ENCODE measurements at regions not wholly inside any gene's neighbourhood (a gene's known extent, or its start where the extent isn't known, plus 50 kb on each side); places are given as distances from the start of the nearest gene placed in this dataset.

GRCh38 chr2:3927031-3927430 lies 223.7 kb downstream of the DCDC2C start:
- Histone ChIP-seq H3K4me2 (ENCODE audit: low read depth, low read length) (no peak overlapping the region), H3K9me3 (ENCODE audit: low read length) (no peaks in the 10 kb centered on the region), H3K4me3 (replicated peaks in 1 of 3; ENCODE audit: insufficient read depth in 1 of 3, low read depth in 2 of 3, low read length in 3 of 3) (no peak overlapping the region), H3K36me3 (replicated peaks in 1 of 2; ENCODE audit: control insufficient read depth in 1 of 2, insufficient read depth in 2 of 2, low read length in 2 of 2) (no peaks in the 10 kb centered on the region), H3K27ac (ENCODE audit: extremely low read length, insufficient read depth, low read length) (no peak overlapping the region), H3K27me3 (ENCODE audit: control insufficient read depth in 1 of 2, insufficient read depth in 2 of 2, low read length in 2 of 2) (peaks cover 0 to 19% of the 10 kb centered on the region in 2 experiments; a peak in 2 of 5 replicates), H2AFZ (ENCODE audit: low read length) (no peak overlapping the region), H3K4me1 (ENCODE audit: insufficient read depth, low read length) (no peaks in the 10 kb centered on the region), H3K79me2 (ENCODE audit: insufficient read depth, low read length) (no peaks in the 10 kb centered on the region), H4K20me1 (ENCODE audit: insufficient read depth, low read length) (no peaks in the 10 kb centered on the region), H3K9ac (ENCODE audit: insufficient read depth, low read depth, low read length) (no peak overlapping the region)
- 10% methylated on average over 5 of the region's 5 CpGs for WGBS (ENCODE audit: low lambda C conversion rate)
- ChIA-PET POLR2A (no interaction called here), CTCF (ENCODE audit: low intra/inter-chr PET ratio, low total read pairs) (no interaction called here)
- in situ Hi-C loops (cut with HindIII; ENCODE audit: extremely low pct_ligation_motif_present, low pct_unique_long_range_greater_than_20kb) = no loop called here
- no TSS peak for BruUV-seq (replicated peaks)
- DNase-seq (ENCODE audit: low spot score) (no peak), ATAC-seq (no peak), FAIRE-seq (no peak)
- intact Hi-C loops (cut with micrococcal nuclease; ENCODE audit: unreplicated experiment) = no loop called here
- TF ChIP-seq, protein P1, sequence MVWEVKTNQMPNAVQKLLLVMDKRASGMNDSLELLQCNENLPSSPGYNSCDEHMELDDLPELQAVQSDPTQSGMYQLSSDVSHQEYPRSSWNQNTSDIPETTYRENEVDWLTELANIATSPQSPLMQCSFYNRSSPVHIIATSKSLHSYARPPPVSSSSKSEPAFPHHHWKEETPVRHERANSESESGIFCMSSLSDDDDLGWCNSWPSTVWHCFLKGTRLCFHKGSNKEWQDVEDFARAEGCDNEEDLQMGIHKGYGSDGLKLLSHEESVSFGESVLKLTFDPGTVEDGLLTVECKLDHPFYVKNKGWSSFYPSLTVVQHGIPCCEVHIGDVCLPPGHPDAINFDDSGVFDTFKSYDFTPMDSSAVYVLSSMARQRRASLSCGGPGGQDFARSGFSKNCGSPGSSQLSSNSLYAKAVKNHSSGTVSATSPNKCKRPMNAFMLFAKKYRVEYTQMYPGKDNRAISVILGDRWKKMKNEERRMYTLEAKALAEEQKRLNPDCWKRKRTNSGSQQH (CRISPR knock-in tag; IDR thresholded peaks at IDR 0.05; ENCODE audit: low read depth) = no peak
- TF ChIP-seq GATAD2A (CRISPR knock-in tag; IDR thresholded peaks at IDR 0.05) (no peak), MYNN (CRISPR knock-in tag; IDR thresholded peaks at IDR 0.05; ENCODE audit: low read depth) (no peak), ZHX2 (IDR thresholded peaks at IDR 0.05; ENCODE audit: low read depth) (no peak), ZHX2 (CRISPR knock-in tag; IDR thresholded peaks at IDR 0.05; ENCODE audit: borderline replicate concordance) (no peak), HNRNPH1 (optimal IDR thresholded peaks at IDR 0.05; ENCODE audit: low read depth, low read length) (no peak), ATF7 (IDR thresholded peaks at IDR 0.05) (no peak), ATF7 (CRISPR knock-in tag; IDR thresholded peaks at IDR 0.05) (no peak), ZNF335 (CRISPR knock-in tag; IDR thresholded peaks at IDR 0.05) (no peak), MTA3 (CRISPR knock-in tag; IDR thresholded peaks at IDR 0.05) (no peak), RAD51 (IDR thresholded peaks at IDR 0.05; ENCODE audit: borderline replicate concordance) (no peak)
- TF ChIP-seq, protein P2, sequence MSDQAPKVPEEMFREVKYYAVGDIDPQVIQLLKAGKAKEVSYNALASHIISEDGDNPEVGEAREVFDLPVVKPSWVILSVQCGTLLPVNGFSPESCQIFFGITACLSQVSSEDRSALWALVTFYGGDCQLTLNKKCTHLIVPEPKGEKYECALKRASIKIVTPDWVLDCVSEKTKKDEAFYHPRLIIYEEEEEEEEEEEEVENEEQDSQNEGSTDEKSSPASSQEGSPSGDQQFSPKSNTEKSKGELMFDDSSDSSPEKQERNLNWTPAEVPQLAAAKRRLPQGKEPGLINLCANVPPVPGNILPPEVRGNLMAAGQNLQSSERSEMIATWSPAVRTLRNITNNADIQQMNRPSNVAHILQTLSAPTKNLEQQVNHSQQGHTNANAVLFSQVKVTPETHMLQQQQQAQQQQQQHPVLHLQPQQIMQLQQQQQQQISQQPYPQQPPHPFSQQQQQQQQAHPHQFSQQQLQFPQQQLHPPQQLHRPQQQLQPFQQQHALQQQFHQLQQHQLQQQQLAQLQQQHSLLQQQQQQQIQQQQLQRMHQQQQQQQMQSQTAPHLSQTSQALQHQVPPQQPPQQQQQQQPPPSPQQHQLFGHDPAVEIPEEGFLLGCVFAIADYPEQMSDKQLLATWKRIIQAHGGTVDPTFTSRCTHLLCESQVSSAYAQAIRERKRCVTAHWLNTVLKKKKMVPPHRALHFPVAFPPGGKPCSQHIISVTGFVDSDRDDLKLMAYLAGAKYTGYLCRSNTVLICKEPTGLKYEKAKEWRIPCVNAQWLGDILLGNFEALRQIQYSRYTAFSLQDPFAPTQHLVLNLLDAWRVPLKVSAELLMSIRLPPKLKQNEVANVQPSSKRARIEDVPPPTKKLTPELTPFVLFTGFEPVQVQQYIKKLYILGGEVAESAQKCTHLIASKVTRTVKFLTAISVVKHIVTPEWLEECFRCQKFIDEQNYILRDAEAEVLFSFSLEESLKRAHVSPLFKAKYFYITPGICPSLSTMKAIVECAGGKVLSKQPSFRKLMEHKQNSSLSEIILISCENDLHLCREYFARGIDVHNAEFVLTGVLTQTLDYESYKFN (CRISPR knock-in tag; conservative IDR thresholded peaks at IDR 0.05) = no peak
- TF ChIP-seq, protein P3, sequence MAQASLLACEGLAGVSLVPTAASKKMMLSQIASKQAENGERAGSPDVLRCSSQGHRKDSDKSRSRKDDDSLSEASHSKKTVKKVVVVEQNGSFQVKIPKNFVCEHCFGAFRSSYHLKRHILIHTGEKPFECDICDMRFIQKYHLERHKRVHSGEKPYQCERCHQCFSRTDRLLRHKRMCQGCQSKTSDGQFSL (CRISPR knock-in tag; IDR thresholded peaks at IDR 0.05) = no peak
- TF ChIP-seq, protein P4, sequence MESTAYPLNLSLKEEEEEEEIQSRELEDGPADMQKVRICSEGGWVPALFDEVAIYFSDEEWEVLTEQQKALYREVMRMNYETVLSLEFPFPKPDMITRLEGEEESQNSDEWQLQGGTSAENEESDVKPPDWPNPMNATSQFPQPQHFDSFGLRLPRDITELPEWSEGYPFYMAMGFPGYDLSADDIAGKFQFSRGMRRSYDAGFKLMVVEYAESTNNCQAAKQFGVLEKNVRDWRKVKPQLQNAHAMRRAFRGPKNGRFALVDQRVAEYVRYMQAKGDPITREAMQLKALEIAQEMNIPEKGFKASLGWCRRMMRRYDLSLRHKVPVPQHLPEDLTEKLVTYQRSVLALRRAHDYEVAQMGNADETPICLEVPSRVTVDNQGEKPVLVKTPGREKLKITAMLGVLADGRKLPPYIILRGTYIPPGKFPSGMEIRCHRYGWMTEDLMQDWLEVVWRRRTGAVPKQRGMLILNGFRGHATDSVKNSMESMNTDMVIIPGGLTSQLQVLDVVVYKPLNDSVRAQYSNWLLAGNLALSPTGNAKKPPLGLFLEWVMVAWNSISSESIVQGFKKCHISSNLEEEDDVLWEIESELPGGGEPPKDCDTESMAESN (CRISPR knock-in tag; conservative IDR thresholded peaks at IDR 0.05) = no peak
